OCI-LY7 (cell line): ENCODE measurements at regions not wholly inside any gene's neighbourhood (a gene's known extent, or its start where the extent isn't known, plus 50 kb on each side); places are given as distances from the start of the nearest gene placed in this dataset.

Source experiments
- CTCF ChIP-seq: fragments of 200-600 bp; sonication (generic); conservative IDR thresholded peaks from 2 replicates; pipeline ENCODE4 v1.5.1; 2014; ENCODE audit warnings: mild to moderate bottlenecking, antibody characterized with exemption, low read length, moderate library complexity, mixed read lengths
- EZH2phosphoT487 ChIP-seq: fragments of 200-600 bp; sonication (generic); IDR thresholded peaks from 2 replicates; pipeline ENCODE4 v1.6.1; 2018; ENCODE audit warnings: low read depth, borderline replicate concordance, mild to moderate bottlenecking, mixed run types, antibody characterized with exemption, low read length, moderate library complexity, mixed read lengths

GRCh38 chr4:26030260-26030667 lies 116.2 kb downstream of the SMIM20 start:
- TF ChIP-seq CTCF (no peak), EZH2phosphoT487 (no peak)
